Medulla oblongata (tissue), 1 donor: ENCODE measurements at regions not wholly inside any gene's neighbourhood (a gene's known extent, or its start where the extent isn't known, plus 50 kb on each side); places are given as distances from the start of the nearest gene placed in this dataset.

Experiments used
- DNase-seq: peaks from one replicate; pipeline ENCODE4 v3.0.0-alpha.2; 2015; ENCODE audit errors: extremely low spot score

DNA sequence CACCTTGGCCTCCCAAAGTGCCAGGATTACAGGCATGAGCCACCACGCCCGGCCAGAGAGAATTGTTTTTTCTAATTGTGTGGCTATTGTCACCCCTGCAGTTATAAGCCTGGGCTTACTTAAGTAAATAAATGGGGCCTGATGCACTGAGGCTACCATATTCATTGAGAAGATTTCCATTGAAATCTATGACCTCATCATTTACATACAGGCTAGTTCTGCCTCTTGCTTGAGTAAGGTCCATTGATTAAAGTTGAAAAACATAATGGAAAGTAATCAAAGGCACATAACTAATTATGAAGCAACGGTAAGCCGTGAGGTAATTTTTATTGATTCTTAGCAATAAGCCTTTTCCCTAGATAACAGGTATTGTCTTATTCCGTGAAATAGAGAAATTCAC is 788.9 kb downstream of the ADGRL2 start:
- DNase-seq, result no peak

- no peak for DNase-seq
These were observed 786.6 kb downstream of the ADGRL2 start for GRCh38 chr1:82587371-82587770.

DNA sequence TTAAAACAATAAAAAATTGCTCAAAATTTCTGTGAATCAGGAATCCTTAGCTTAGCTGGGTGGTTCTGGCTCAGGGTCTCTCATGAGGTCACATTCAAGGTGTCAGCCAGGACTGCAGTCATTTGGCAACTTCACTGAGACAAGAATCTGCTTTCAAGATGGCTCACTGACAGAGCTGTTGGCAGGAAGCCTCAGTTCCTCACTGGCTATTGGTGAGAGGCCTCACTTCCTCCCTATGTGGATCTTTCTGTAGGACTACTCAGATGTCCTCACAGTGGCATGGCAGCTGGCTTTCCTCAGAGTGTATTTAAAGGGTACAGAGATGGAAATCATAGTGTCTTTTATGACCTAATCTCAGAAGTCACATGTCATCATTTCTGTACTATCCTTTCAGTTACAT is 785.7 kb downstream of the ADGRL2 start:
- peak; percentile 33 for DNase-seq

DNA sequence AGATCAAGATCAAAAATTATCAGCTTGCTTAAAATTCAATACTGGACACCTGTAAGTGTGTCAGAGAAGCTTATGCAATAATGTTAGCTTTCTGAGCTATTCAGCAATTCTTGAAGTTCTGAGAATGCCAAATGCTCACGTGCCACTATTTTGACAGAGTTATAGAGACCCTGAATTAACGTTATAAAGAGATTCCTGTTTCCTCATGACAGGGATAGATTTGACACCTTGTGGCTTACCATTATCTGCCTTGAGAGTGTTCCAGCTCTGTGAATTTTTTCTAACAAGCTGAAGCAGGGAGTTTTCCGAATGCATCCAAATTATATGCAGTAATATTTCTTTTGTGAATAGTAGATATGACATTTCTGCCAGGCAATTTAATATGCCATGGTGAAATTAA is 781.6 kb downstream of the ADGRL2 start:
- no peak for DNase-seq

GRCh38 chr1:82578086-82578726 is 777.5 kb downstream of the ADGRL2 start:
- DNase-seq, result no peak

- DNase-seq, result no peak
These were observed 766.6 kb downstream of the ADGRL2 start for GRCh38 chr1:82567348-82567747.

DNA sequence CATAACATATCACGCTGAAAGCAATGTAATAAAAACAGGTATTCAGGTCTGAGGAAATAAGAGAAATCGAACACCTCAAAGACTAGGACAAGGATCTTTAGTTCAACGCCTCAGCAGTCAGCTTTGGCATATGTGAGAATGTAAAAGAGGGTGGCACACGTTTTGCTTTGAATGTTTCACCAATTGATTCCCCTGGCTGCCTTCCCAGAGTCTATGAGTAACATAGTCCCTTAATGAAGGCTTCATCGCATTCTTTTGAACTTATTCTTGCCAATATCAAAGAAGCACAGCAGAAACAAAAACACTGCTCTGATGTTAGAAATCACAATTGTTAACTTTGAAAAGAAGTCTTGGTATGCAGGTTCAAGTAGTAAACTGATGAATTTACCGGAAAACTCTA is 764.8 kb downstream of the ADGRL2 start:
- DNase-seq, result no peak

DNA sequence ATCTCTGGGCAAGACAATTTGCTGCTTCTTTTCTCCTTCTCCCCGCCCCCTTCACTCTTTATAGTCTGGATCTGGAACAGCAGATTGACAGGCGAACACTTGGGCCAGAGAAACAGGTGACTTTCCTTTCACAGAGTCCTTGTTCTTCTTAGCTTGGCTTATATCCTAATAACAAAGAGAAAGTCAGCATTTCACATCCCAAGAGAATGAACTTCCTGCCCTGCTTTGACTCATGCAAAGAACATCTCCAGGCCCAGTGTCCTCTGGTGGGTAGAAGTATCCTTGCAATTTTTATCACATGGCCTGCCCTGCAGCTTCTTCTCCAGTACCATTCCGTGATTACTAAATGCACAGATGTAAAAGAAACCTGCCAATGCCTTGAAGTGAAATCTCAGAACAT is 764.4 kb downstream of the ADGRL2 start:
- peak; percentile 15 for DNase-seq

DNA sequence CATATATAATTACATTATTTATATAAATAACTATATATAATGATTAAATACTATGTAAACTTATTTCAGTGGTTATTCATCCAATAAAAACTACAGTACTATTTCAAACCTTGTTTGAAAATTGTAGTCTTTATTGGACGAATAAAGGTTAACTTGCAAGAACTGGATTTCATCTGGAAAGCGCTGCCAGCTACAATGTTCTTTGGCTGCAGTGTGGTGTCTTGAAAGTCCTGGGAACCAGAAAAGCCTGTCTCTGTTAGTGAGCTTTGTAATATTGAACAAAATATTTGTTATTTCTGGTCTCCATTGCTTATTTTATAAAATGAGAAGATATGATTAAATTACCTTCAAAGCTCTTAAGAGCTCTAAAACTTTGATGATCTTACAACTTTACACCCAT is 763.6 kb downstream of the ADGRL2 start:
- DNase-seq, result peak; percentile 23

GRCh38 chr1:82562448-82562847 is 761.7 kb downstream of the ADGRL2 start:
- DNase-seq, result no peak

- no peak for DNase-seq
These were observed 759.8 kb downstream of the ADGRL2 start for GRCh38 chr1:82560566-82560965.

GRCh38 chr1:82555501-82555900 is 754.8 kb downstream of the ADGRL2 start:
- no peak for DNase-seq

GRCh38 chr1:82549841-82550240 is 749.1 kb downstream of the ADGRL2 start:
- no peak for DNase-seq

- no peak for DNase-seq
These were observed 742.0 kb downstream of the ADGRL2 start for GRCh38 chr1:82542766-82543165.

- DNase-seq, result no peak
These were observed 741.4 kb downstream of the ADGRL2 start for GRCh38 chr1:82542141-82542540.

- DNase-seq, result no peak
These were observed 739.3 kb downstream of the ADGRL2 start for GRCh38 chr1:82540006-82540405.

- no peak for DNase-seq
These were observed 738.1 kb downstream of the ADGRL2 start for GRCh38 chr1:82538876-82539275.

DNA sequence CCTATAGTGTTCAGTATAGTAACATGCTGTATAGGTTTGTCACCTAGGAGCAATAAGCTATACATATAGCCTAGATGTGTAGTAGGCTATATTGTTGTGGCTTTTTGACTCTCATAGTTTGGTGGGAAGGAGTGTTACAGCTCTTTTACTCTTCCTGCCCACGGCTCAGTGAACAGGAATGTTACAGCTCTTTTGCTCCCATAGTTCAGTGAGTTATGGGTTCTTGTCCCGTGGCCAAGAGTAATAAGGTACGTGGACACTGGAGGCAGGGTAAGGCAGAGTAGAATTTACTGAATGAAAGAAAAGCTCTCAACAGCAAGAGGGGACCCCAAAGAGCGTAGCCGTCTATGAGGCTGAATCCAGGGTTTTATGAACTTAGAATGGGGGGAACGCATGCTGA is 734.3 kb downstream of the ADGRL2 start:
- no peak for DNase-seq

DNA sequence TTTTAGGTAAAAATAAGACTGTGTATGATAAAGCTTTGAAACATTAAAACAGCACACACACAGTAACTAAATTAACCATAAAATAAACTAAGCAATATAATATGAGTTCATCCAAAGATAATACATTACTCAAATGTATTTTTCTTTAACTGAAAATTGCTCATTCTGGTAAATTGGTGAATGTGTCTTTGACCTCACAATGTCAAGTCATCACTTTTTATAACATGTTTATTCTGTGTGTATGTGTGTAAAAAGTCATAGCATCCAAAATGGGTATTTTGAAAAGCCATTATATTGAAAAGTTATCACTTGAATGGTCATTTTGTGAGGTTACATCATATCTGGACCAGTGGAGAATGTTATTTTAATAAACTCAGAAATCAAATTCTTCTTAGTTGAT is 724.6 kb downstream of the ADGRL2 start:
- no peak for DNase-seq

DNA sequence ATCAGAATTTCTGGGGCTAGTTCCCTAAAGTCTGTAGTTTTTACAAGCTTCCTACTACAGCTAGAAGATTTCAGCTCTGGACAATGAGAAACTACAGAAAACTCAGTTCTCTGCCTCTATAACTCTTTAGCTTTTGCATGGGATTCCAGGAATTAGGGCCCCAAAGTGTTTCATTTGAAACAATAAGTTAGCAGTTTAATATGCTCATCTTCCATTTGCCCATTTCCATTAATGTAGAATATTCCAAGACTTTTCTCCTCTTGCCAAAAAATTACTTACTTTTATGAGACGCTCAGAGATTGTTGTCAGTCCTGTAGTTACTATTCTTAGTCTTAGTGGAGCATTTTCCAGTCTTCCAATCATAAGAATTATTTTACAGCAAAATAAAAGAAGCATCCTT is 719.9 kb downstream of the ADGRL2 start:
- DNase-seq, result no peak

- peak; percentile 22 for DNase-seq
These were observed 716.9 kb downstream of the ADGRL2 start for GRCh38 chr1:82517586-82517985.

GRCh38 chr1:82515650-82516049 is 714.9 kb downstream of the ADGRL2 start:
- DNase-seq, result no peak

DNA sequence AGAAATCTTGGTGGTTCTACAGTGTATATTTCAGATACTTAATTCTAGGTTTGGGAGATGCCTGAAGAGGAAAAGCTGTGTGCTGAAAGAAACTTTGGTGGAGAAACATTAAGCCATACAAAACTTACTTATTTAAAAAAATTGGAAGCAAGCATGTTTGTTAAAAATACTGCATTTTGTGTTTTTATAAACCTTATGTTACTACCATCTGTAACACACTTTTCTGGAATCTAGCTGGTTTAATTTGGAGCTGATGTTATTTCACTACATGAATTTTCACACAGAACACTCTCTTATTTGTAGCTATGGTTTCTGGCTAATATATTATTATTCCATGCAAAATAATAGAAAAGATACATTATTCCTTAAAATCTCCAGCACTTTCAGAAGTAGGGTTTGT is 710.7 kb downstream of the ADGRL2 start:
- no peak for DNase-seq

DNA sequence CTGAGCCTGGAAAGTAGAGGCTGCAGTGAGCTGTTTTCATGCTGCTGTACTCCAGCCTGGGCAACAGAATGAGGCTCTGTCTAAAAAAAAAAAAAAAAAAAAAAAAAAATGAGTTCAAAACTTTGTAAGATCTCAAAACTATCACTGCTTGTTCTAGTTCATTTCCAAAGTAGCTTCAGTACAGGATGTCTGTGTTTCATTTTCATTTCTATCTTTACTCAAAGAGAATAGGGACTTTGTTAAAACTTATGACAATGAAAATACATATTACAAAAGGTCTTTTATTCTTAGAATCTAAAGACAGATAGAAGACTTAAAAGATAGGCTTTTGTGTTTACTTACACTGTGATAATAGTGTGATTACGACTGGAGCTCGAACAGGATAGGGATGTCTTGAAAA is 709.7 kb downstream of the ADGRL2 start:
- DNase-seq, result no peak
